ENCODE measurements at regions not wholly inside any gene's neighbourhood (a gene's known extent, or its start where the extent isn't known, plus 50 kb on each side); places are given as distances from the start of the nearest gene placed in this dataset.

DNA sequence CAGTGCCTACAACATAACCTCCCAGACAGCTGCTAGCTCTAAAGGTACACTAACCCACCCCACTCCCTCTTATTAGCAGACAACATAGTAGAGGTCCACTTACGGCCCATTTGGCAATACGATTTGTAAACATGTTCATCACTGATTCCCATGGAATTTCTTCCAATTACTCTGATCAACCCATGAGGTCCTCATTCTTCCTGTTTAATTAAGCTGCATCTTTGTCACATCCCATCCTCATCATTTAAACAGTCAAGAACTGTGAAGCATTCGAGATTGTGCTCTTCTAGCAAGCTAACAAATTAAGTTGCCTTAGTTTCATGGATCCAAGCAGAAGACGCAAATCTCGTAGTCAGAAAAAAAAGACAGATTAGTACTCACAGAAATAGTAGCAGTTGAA is 622.2 kb upstream of the VSTM2A start:
- Histone ChIP-seq H3K9me3 (ENCODE audit: low read length) (peaks cover 82% of the 10 kb centered on the region), H2AFZ (ENCODE audit: low read length) (no peak overlapping the region), H3K9ac (ENCODE audit: insufficient read depth, low read depth, low read length) (no peak overlapping the region), H3K27ac (ENCODE audit: extremely low read length, insufficient read depth, low read length) (no peak overlapping the region), H3K27me3 (ENCODE audit: control insufficient read depth in 1 of 2, insufficient read depth in 2 of 2, low read length in 2 of 2) (no peaks in the 10 kb centered on the region), H3K36me3 (replicated peaks in 1 of 2; ENCODE audit: control insufficient read depth in 1 of 2, insufficient read depth in 2 of 2, low read length in 2 of 2) (no peaks in the 10 kb centered on the region), H4K20me1 (ENCODE audit: insufficient read depth, low read length) (no peaks in the 10 kb centered on the region), H3K4me3 (replicated peaks in 1 of 3; ENCODE audit: insufficient read depth in 1 of 3, low read depth in 2 of 3, low read length in 3 of 3) (no peak overlapping the region), H3K4me2 (ENCODE audit: low read depth, low read length) (no peak overlapping the region), H3K4me1 (ENCODE audit: insufficient read depth, low read length) (no peaks in the 10 kb centered on the region), H3K79me2 (ENCODE audit: insufficient read depth, low read length) (no peaks in the 10 kb centered on the region)
- ChIA-PET CTCF (ENCODE audit: low intra/inter-chr PET ratio, low total read pairs) (no interaction called here), POLR2A (no interaction called here)
- no peak for DNase-seq (ENCODE audit: low spot score)
- no peak for ATAC-seq
- 41% methylated on average over 5 of the region's 5 CpGs for WGBS (ENCODE audit: low lambda C conversion rate)
- intact Hi-C loops (cut with micrococcal nuclease; ENCODE audit: unreplicated experiment) (no loop called here), in situ Hi-C loops (cut with HindIII; ENCODE audit: extremely low pct_ligation_motif_present, low pct_unique_long_range_greater_than_20kb) (no loop called here)
- no peak for FAIRE-seq
- TF ChIP-seq SNAI1 (CRISPR knock-in tag; IDR thresholded peaks at IDR 0.05; ENCODE audit: borderline replicate concordance), result no peak
- TF ChIP-seq ZNF83 (CRISPR knock-in tag; IDR thresholded peaks at IDR 0.05; ENCODE audit: borderline replicate concordance), result no peak
- no peak for TF ChIP-seq CREB3 (CRISPR knock-in tag; IDR thresholded peaks at IDR 0.05)
- no peak for TF ChIP-seq ZNF775 (CRISPR knock-in tag; IDR thresholded peaks at IDR 0.05; ENCODE audit: borderline replicate concordance)
- TF ChIP-seq ZSCAN29 (CRISPR knock-in tag; conservative IDR thresholded peaks at IDR 0.05), result no peak
- TF ChIP-seq, protein P1, sequence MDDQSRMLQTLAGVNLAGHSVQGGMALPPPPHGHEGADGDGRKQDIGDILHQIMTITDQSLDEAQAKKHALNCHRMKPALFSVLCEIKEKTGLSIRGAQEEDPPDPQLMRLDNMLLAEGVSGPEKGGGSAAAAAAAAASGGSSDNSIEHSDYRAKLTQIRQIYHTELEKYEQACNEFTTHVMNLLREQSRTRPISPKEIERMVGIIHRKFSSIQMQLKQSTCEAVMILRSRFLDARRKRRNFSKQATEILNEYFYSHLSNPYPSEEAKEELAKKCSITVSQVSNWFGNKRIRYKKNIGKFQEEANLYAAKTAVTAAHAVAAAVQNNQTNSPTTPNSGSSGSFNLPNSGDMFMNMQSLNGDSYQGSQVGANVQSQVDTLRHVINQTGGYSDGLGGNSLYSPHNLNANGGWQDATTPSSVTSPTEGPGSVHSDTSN (CRISPR knock-in tag; IDR thresholded peaks at IDR 0.05; ENCODE audit: borderline replicate concordance), result no peak
- no peak for TF ChIP-seq NAIF1 (CRISPR knock-in tag; IDR thresholded peaks at IDR 0.05; ENCODE audit: borderline replicate concordance)
- no peak for TF ChIP-seq ZNF224 (CRISPR knock-in tag; IDR thresholded peaks at IDR 0.05)
- TF ChIP-seq, protein P2, sequence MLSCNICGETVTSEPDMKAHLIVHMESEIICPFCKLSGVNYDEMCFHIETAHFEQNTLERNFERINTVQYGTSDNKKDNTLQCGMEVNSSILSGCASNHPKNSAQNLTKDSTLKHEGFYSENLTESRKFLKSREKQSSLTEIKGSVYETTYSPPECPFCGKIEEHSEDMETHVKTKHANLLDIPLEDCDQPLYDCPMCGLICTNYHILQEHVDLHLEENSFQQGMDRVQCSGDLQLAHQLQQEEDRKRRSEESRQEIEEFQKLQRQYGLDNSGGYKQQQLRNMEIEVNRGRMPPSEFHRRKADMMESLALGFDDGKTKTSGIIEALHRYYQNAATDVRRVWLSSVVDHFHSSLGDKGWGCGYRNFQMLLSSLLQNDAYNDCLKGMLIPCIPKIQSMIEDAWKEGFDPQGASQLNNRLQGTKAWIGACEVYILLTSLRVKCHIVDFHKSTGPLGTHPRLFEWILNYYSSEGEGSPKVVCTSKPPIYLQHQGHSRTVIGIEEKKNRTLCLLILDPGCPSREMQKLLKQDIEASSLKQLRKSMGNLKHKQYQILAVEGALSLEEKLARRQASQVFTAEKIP (CRISPR knock-in tag; IDR thresholded peaks at IDR 0.05; ENCODE audit: borderline replicate concordance), result no peak
- no peak for TF ChIP-seq ZNF580 (CRISPR knock-in tag; IDR thresholded peaks at IDR 0.05; ENCODE audit: borderline replicate concordance, low read depth)
- TF ChIP-seq U2AF2 (IDR thresholded peaks at IDR 0.05; ENCODE audit: low read depth, low read length), result no peak
- TF ChIP-seq RNF219 (CRISPR knock-in tag; IDR thresholded peaks at IDR 0.05), result no peak
- no TSS peak for BruUV-seq (replicated peaks)
